ENCODE measurements at regions not wholly inside any gene's neighbourhood (a gene's known extent, or its start where the extent isn't known, plus 50 kb on each side); places are given as distances from the start of the nearest gene placed in this dataset.

GRCh38 chrX:23194885-23195554 is 139.6 kb upstream of the PTCHD1 start:
- Histone ChIP-seq H3K79me2 (ENCODE audit: insufficient read depth, low read length) (no peaks in the 10 kb centered on the region), H3K9ac (ENCODE audit: low read depth, low read length) (no peak overlapping the region), H3K4me1 (ENCODE audit: insufficient read depth, low read length) (peaks cover 2% of the 10 kb centered on the region; the same call in 1 of the 2 replicates), H3K9me3 (ENCODE audit: insufficient read depth, low read length, severe bottlenecking) (no peaks in the 10 kb centered on the region), H3K36me3 (ENCODE audit: insufficient read depth, low read length) (no peaks in the 10 kb centered on the region), H3K27ac (ENCODE audit: low read length) (no peak overlapping the region), H2AFZ (ENCODE audit: low read depth, low read length) (no peak overlapping the region), H3K4me3 (ENCODE audit: low read depth in 1 of 2, low read length in 2 of 2) (no peak overlapping the region), H4K20me1 (ENCODE audit: insufficient read depth, low read length) (no peaks in the 10 kb centered on the region), H3K27me3 (ENCODE audit: insufficient read depth, low read length, poor library complexity) (no peaks in the 10 kb centered on the region), H3K4me2 (ENCODE audit: insufficient read depth, low read length) (no peak overlapping the region)
- TF ChIP-seq EZH2 (IDR thresholded peaks at IDR 0.05; ENCODE audit: borderline replicate concordance, low read depth, low read length, severe bottlenecking): no peak
- TF ChIP-seq, protein P1, sequence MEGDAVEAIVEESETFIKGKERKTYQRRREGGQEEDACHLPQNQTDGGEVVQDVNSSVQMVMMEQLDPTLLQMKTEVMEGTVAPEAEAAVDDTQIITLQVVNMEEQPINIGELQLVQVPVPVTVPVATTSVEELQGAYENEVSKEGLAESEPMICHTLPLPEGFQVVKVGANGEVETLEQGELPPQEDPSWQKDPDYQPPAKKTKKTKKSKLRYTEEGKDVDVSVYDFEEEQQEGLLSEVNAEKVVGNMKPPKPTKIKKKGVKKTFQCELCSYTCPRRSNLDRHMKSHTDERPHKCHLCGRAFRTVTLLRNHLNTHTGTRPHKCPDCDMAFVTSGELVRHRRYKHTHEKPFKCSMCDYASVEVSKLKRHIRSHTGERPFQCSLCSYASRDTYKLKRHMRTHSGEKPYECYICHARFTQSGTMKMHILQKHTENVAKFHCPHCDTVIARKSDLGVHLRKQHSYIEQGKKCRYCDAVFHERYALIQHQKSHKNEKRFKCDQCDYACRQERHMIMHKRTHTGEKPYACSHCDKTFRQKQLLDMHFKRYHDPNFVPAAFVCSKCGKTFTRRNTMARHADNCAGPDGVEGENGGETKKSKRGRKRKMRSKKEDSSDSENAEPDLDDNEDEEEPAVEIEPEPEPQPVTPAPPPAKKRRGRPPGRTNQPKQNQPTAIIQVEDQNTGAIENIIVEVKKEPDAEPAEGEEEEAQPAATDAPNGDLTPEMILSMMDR (IDR thresholded peaks at IDR 0.05; ENCODE audit: borderline replicate concordance, extremely low read depth, low read length, poor library complexity, severe bottlenecking): no peak
- DNase-seq: no peak
- no peak for ATAC-seq (ENCODE audit: insufficient read depth, low read depth)

- Histone ChIP-seq H3K9ac (ENCODE audit: low read depth, low read length) (no peak overlapping the region), H2AFZ (ENCODE audit: low read depth, low read length) (no peak overlapping the region), H4K20me1 (ENCODE audit: insufficient read depth, low read length) (no peaks in the 10 kb centered on the region), H3K79me2 (ENCODE audit: insufficient read depth, low read length) (no peaks in the 10 kb centered on the region), H3K4me2 (ENCODE audit: insufficient read depth, low read length) (no peak overlapping the region), H3K27ac (ENCODE audit: low read length) (no peak overlapping the region), H3K4me1 (ENCODE audit: insufficient read depth, low read length) (peaks cover 9% of the 10 kb centered on the region), H3K36me3 (ENCODE audit: insufficient read depth, low read length) (no peaks in the 10 kb centered on the region), H3K27me3 (ENCODE audit: insufficient read depth, low read length, poor library complexity) (no peaks in the 10 kb centered on the region), H3K4me3 (ENCODE audit: low read depth in 1 of 2, low read length in 2 of 2) (no peak overlapping the region), H3K9me3 (ENCODE audit: insufficient read depth, low read length, severe bottlenecking) (no peaks in the 10 kb centered on the region)
- no peak for DNase-seq
- TF ChIP-seq EZH2 (IDR thresholded peaks at IDR 0.05; ENCODE audit: borderline replicate concordance, low read depth, low read length, severe bottlenecking): no peak
- TF ChIP-seq, protein P1 (IDR thresholded peaks at IDR 0.05; ENCODE audit: borderline replicate concordance, extremely low read depth, low read length, poor library complexity, severe bottlenecking): no peak
- ATAC-seq (ENCODE audit: insufficient read depth, low read depth): no peak
These were observed 138.9 kb upstream of the PTCHD1 start for GRCh38 chrX:23195761-23196160.

- Histone ChIP-seq H3K36me3 (ENCODE audit: insufficient read depth, low read length) (no peaks in the 10 kb centered on the region), H3K4me3 (ENCODE audit: low read depth in 1 of 2, low read length in 2 of 2) (no peak overlapping the region), H2AFZ (ENCODE audit: low read depth, low read length) (no peak overlapping the region), H3K4me1 (ENCODE audit: insufficient read depth, low read length) (peaks cover 18% of the 10 kb centered on the region), H3K4me2 (ENCODE audit: insufficient read depth, low read length) (no peak overlapping the region), H3K27ac (ENCODE audit: low read length) (no peak overlapping the region), H3K27me3 (ENCODE audit: insufficient read depth, low read length, poor library complexity) (no peaks in the 10 kb centered on the region), H4K20me1 (ENCODE audit: insufficient read depth, low read length) (no peaks in the 10 kb centered on the region), H3K9me3 (ENCODE audit: insufficient read depth, low read length, severe bottlenecking) (no peaks in the 10 kb centered on the region), H3K9ac (ENCODE audit: low read depth, low read length) (no peak overlapping the region), H3K79me2 (ENCODE audit: insufficient read depth, low read length) (no peaks in the 10 kb centered on the region)
- ATAC-seq (ENCODE audit: insufficient read depth, low read depth) (no peak), DNase-seq (no peak)
- no peak for TF ChIP-seq EZH2 (IDR thresholded peaks at IDR 0.05; ENCODE audit: borderline replicate concordance, low read depth, low read length, severe bottlenecking)
- TF ChIP-seq, protein P1 (IDR thresholded peaks at IDR 0.05; ENCODE audit: borderline replicate concordance, extremely low read depth, low read length, poor library complexity, severe bottlenecking): no peak
These were observed 132.9 kb upstream of the PTCHD1 start for GRCh38 chrX:23201706-23202105.

Measured in DND-41 (cell line).